GM18511 (cell line): ENCODE measurements at regions not wholly inside any gene's neighbourhood (a gene's known extent, or its start where the extent isn't known, plus 50 kb on each side); places are given as distances from the start of the nearest gene placed in this dataset.
"Not testable (repeated sequence)": the region's sequence is repeated elsewhere in the genome, so short reads cannot be mapped to it uniquely, and the experiment has no call there.

Source experiments
- ATAC-seq: cut with Tn5 transposase; IDR thresholded peaks from one replicate; pipeline ENCODE4 v1.9.1; 2021; ENCODE audit warnings: mild to moderate bottlenecking, moderate library complexity; ENCODE audit not compliant: unreplicated experiment

DNA sequence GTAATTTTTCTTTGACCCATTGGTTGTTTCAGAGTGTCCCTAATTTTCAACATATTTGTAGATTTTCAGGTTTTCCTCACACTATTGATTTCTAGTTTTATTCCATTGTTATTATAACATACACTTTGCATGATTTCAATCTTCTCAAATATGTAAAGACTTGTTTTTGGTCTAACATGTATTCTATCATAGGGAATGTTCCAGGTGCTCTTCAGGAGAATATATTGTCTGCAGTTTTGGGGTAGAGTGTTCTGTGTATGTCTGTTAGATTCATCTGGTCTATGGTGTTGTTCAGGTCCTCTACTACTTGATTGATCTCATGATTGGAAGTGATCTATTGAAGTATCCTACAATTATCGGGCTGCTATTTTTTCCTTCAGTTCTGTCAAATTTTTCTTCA lies 440.9 kb upstream of the MIR17HG start:
- ATAC-seq: no peak

DNA sequence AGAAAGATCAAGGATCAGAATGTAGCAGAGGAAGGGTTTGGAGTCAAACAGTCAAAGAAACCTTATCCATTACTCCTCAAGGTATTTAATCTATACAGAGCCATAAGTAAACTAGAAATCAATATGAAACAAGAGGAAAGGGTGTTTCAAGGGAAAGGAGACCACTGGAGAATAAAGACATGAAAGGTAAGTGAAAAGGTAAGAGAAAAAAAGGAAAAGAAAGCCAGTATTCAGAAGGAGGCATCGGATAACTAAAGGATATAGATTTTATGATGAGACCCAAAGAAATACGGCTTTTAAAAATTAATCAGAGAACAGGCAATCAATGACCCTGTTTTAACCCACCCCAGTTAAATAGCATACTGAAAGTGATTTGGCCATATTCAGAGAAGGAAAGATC lies 438.7 kb upstream of the MIR17HG start:
- ATAC-seq: no peak

DNA sequence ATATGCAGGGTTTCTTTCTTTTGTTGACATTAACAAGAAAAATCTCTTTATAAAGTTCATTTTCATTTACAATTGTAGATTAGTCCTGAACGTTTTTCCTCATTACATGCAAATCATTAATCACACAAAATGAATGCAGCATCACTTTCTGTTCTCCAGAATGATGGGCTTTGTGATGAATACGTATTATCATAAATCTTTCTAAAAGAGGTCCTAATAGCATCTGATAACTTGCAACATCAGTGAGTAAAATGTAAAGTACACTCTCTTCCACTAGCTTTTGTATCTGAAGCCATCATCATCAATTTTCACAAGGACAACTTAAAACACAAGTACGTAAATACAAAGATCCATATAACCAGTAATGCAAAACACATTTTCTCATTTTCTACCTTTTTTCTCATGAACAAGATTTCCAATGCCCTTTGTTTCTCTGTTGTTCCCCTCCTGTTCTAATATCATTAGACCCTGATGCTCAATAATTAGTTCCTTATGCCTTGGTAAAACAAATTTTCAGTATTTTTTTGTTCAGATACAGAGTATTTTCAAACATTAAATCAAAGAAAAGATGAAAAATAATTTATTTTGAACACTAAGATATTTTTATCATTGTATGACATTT lies 437.4 kb upstream of the MIR17HG start:
- ATAC-seq: no peak

DNA sequence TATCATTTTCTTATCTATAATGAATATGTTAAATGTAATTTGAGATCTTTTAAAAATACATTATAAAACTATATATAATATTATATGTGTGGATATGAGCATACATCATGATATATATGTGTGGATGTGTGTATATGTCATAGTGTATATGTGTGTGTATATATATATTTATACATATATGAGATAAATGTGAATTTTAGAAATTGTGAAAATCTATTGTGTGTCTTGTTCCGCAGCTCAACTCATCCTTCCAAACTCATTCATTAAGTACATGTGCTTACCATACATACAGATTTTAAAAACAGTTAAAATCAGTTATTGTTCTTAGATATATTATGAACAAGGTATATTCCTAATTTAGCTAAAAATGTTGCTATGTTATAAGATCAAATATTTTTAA lies 435.2 kb upstream of the MIR17HG start:
- no peak for ATAC-seq

DNA sequence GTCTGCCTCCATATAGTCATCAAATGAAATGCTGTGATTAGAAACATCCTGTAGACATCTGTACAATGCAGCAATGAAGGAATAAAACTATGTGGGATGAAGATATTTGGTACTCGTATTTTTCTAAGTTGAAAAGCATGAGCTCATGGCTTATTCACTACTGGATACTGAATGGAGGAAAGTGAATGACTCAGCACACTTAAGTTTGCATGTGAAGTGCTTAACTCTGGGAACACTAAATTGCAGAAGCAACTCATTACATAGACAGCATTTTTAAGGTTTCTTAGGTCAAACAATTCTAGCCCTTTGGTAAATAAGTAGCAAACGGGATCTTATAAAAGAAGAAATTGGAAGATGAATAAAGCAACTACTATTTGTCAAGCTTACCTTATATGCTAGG lies 429.0 kb upstream of the MIR17HG start:
- ATAC-seq: no peak

DNA sequence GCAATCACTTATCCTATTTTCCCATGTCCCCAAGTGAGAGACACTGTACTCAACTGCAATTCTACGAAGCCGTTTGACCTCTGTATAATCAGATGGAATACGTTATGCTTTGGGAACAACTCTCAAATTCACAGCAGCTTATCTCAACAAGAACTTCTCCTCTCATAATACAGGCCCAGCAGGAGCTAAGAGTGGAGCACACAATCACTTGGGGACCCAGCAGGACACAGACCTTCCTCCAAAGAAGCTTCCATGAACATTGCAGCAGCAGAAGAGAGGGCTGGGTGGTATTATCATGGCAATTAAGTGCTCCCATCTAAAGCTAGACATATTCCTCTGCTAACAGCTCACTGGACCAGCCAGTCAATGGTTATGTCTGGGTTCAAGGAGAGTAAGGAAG lies 428.3 kb upstream of the MIR17HG start:
- ATAC-seq: no peak

DNA sequence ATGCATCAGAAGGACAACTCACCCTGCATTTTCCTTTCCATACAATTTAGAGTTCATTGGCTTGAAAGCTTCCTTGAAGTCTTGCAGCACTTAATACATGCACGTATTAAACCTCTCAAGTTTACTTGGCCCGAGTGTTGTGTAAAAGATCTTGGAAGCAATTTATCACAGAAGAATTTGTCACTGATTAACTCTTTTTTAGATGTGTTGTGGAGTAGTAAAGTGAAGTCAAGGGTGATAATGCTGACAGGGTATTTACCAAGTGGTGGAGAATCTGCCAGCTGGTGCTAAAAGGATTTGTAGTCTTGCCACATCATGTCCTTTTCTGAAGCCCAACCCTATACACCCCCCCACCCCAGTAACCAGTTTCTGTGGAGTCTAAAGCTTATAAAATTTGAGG lies 421.0 kb upstream of the MIR17HG start:
- ATAC-seq: no peak

DNA sequence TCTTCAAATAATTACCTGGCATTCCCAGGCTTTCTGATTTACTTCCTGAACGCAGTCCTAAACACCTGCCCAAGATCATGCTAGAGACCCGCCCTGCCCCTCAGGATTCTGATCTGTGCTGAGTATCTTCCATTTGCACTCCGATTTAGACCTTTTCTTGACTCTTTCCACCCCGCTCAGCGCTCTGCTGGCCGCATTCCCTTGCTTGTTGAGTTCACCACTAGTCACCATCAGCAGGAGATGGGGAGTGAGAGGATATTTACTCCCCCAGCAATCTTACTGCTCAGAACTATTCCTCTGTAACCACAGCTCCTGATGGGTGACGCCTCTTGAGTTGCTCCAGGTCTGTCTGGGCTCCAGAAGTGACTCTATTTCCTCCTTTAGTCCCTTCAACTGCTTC lies 419.4 kb upstream of the MIR17HG start:
- no peak for ATAC-seq

DNA sequence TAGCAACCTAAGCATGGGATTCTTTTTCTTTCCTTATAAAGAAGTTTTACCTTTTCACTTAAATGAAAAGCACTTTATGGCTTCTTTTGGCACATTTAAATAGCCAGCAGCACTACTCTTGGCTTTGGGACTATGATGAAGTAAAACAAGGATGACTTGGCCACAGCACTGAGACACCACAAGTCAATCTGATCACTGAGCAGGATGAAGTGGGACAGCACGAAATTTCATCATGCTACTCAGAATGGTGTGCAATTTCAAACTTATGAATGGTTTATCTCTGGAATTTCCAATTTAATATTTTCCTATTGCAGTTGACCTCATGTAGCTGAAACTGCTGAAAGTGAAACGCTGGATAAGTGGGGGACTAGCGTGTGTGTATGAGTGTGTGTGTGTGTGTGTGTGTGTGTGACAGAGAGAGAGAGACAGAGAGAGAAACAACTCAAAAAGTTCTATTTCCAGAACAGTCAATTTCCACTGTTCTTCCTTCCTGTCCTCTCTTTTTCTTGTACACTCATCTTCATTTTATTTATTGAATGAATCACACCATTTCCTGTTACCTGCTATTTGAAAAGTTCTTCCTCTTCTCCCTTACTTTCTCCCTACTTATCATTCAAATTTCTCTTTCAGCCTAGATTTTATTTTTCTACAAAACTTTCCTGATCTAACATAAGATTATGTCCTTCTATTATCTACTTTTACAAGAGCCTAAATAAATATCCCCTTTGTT lies 414.2 kb upstream of the MIR17HG start:
- ATAC-seq: no peak

DNA sequence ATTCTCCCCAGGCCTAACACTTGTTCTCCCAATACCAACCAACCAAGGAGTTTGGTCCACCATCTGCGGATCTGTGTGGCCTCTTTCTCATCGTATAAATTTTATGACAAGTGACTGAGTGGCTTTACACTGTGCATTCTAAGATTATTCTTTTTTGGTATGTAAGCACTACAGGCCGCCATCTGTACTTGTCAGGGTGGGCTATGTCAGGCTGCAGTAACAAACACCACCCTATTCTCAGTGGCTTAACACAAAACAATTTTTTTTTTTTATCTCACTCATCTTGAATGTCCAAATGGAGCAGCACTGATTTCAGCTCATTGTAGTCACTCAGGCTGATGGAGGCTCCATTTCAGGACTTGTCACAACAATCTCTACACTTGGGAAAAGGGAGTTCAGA lies 412.7 kb upstream of the MIR17HG start:
- ATAC-seq: no peak

DNA sequence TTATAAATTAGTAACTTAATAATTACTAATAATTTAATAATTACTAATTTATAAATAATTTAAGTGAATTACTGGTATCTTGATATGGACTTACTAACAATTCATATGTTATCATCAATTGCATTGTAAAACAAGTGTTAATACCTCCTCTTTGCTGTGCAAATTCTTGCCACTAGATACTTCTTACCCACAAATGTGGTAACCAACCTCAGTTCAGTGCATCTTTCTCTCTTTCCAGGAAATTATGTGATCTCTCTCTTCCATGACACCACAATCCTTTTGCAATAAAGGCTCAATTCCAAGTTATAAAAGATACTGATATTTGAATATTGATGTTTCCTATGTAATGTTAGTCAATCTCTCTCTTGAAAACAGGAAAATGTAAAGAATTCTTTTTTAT lies 408.6 kb upstream of the MIR17HG start:
- ATAC-seq: no peak

DNA sequence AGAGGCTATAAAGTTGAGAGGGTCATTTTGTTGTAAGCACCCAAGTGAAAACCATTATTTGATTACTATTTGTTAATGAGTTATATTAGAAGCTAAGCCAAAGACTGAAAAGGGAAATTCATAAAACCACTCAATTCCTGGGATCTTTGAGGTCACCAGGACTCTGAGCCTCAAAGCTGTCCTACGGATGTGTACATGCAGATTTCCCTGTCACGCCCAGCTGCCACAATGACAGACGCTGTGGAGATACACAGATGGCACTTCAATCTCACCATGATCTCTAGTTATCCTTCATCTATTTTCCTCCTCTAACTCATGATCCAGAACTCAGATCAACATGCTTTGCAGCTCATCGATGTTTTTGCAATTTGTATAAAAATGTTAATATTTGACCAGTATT lies 403.5 kb upstream of the MIR17HG start:
- ATAC-seq: no peak

DNA sequence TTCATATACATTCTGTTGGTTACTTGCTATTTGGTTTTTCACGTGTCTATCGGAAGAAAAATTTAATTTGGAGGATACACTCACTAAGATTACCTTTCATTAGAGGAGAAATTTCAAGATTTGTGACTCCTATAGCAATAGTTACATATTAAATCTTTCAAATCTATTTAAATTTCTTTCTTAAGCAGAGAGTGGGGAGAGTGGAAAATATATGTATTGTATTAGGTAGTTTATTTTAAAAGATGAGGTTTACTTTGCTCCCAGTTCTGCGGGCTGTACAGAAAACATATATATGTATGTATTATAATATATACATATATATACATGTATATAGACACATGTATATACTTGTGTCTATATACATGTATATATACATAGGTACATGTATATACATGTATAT lies 402.3 kb upstream of the MIR17HG start:
- ATAC-seq: not testable (repeated sequence)

DNA sequence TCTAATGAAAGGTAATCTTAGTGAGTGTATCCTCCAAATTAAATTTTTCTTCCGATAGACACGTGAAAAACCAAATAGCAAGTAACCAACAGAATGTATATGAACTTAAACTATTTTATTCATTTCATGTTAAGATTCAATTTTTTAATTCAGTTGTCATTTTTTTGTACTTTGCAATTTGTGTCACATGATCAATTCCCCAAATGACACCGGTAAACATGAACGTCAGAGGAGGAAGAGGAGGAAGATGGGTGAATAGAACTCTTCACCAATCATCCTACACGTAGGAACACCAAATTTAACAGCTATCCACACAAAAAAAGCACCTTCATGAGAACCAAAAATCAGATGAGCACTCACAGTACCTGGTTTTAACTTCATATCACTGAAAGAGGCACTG lies 401.4 kb upstream of the MIR17HG start:
- not testable (repeated sequence) for ATAC-seq

DNA sequence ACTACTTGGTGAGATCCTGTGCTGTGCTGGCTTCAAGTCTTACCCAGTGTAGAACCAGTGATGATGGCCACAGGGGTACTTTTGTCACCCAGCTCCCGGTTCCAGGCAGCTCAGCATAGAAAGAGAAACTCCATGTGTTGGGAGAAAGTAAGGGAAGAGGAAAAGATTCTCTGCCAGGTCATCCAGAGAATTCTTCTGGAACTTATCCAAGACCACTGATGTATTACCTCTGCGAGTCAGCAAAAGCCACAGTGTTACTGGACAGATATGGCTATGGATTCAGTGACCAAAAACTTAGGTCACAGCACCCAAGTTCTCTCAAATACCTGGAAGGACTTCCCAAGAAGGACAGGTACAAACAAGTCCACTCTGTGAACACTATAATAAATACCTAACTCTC lies 399.5 kb upstream of the MIR17HG start:
- no peak for ATAC-seq

DNA sequence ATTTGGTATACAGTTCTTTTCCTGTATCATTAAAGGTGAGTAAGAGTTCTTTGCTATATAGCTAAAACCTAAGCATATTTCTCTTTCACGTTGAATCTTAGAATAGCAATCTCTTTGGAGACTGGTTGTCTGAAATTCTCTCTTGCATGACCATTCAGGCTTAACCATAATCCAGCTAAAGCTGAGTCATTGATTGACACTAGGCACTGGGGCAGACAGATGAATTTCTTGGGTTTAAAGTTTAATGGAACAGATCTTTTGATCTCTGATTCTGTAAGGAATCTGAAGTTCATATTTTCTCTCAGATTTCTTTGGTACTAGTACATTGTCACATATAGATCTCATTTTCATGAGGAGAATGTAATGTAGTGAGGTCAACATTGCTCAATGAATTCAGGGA lies 397.3 kb upstream of the MIR17HG start:
- ATAC-seq: no peak

DNA sequence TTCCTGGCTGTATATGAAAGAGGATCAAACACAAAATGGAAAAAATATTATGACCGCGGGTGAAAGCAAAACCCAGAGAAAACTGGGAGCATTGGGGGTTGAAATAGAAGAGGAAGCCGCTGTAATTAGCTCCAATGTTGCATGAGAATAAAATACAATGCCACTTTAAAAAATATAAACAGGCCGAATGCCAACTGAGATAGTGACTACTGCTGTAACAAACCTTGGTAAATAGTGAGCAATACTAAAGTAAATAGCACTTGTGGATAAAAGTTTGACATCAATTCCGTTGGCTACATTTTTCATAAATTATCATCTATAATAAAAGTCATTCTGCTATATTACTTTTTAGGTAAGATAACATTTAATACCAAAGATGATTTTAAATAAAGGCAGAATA lies 395.8 kb upstream of the MIR17HG start:
- ATAC-seq: no peak

DNA sequence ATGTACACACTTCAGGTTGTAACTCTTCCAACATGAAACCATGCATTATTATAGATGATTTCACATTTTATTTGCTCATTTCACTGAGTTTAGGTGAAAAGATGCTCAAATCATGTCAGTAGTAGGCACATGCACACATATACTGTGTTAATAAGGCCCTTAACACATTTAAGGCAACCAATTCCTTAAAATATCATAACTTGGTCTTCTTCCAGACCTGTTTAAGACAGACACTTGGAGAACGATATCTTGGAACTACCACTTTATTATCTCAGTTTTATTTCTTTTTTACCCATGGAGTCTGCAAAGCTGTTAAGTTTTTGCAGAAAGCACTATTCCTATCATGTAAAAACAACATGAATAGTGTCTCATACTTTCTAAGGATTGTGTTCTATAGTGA lies 395.2 kb upstream of the MIR17HG start:
- no peak for ATAC-seq

DNA sequence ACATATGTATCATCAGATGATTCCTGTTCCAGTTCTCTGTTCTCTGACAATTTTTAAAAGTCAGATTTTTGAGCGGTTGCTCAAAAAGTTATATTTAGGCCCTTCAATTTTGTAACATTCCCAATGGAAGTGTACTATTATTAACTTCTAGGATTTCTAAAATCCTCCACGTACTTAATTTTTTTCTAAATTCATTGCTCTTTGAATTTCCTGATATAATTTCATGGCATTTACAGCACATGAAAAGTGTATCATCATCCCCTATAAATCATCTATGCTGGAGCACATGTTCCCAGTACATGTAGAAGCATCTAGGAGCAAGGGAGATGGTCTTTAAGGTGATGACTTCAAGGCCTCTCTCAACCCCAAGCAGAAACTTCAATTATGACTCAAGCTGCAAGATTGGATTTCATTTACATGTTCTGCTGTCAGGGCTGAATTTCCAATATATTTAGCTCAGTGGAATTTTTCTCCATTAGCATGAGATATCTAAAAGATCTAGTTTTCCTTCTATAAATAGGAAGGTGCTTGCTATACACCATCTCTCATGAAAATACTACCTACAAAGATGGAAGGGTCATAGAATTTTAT lies 392.8 kb upstream of the MIR17HG start:
- no peak for ATAC-seq

DNA sequence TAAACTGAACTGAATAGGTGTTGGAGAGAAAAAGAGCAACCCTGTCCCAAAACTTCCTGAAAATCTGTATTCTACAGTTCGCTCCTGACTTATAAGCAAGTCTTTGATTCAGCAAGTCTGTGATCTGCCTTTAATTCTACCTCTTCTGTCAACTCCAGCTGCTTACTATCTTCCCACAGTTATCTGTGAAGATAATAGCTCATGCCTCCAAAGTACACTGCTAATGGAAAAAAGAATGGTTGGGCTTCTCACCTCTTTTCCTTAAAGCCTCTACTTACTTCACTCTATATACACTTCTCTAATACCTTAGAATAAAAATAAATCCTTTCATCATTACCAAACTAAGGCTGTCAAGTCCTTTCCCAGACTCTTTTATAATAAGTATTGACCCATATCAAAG lies 391.5 kb upstream of the MIR17HG start:
- no peak for ATAC-seq

DNA sequence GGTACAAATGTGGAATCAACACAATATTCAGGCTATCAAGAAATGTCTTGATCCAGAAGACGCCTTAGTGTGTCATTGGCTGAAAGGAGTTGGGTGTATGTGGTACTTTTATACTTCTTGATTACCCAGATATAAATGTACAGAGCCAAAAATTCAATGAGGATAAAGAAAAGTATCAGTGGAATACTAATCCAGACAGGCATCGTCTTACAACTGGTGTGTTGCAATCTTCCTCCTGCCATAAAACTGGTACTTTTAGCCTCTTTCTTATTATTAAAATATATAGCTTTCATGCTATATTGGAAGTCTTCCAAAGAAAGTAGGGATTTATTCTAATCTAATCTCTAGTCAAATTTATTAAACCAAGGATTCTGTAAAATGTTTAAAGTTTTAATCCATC lies 388.6 kb upstream of the MIR17HG start:
- ATAC-seq: no peak

DNA sequence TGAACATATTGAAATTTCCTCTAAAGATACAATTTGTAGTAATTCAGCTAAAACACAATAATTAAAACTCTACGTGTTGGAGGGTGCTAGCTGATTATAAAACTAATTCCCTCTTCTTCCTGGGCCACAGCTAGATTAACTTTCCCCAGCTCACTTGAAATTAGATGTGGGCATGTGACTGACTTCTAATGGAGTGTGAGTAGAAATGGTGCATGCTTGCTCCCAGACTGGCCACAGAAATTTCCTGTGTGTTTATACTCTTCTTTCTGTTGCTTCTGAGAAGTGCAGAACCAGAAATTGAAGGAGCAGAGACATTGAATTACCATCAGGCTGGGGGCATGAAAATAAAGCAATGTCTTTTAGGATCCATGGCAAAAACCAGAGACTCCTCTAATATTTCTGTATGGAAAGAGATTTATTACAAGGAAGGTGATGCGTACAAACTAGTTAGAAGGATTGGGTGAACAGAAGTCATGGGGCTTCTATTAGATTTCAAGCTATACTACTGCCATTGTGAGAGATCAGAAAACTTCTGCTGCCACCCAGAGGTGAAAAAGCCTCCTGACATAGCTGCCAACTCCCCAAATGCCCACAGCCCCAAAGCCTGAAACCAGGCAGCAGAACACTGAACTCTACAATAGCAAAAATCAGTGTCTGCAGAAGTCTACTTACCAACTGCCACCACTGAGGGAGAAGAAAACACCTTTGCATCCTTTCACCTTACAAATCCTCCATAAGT lies 379.2 kb upstream of the MIR17HG start:
- ATAC-seq: no peak
